Loucy (cell line): ENCODE measurements at regions not wholly inside any gene's neighbourhood (a gene's known extent, or its start where the extent isn't known, plus 50 kb on each side); places are given as distances from the start of the nearest gene placed in this dataset.

Experiments used
- CTCF ChIP-seq: fragments of 200-600 bp; sonication (generic); conservative IDR thresholded peaks from 2 replicates; pipeline ENCODE4 v1.5.1; 2014; ENCODE audit warnings: mild to moderate bottlenecking, antibody characterized with exemption, low read length
- EZH2phosphoT487 ChIP-seq: fragments of 200-600 bp; IDR thresholded peaks from 2 replicates; pipeline ENCODE4 v1.6.1; 2018; ENCODE audit warnings: antibody characterized with exemption, mild to moderate bottlenecking, moderate library complexity, borderline replicate concordance

- TF ChIP-seq CTCF (no peak), EZH2phosphoT487 (no peak)
These were observed 261.5 kb downstream of the NEBL start for GRCh38 chr10:20635570-20635969.
